K562 (cell line): ENCODE measurements at regions not wholly inside any gene's neighbourhood (a gene's known extent, or its start where the extent isn't known, plus 50 kb on each side); places are given as distances from the start of the nearest gene placed in this dataset.
A peak's percentile ranks its signal among the peaks of the same experiment; 100 is the strongest.

ENCODE experiments used
- ATAC-seq: fragments of 200-7000 bp; cut with Tn5 transposase; 3 replicates; pipeline ENCODE4 v1.9.1; 2020; ENCODE audit warnings: moderate library complexity
- BruUV-seq: library from RNA; stranded (reverse); fragments of 400-500 nt; replicated peaks from 2 replicates; lab custom pipeline; 2021; lab: Mats Ljungman, UMichigan
- CTCF ChIA-PET: fragments of 300-600 bp; formaldehyde crosslinking; extraction: SDS; loops from one replicate; lab custom pipeline; 2021; ENCODE audit warnings: low intra/inter-chr PET ratio; lab: Yijun Ruan, JAX
- POLR2A ChIA-PET: fragments of 300-600, 350-650 bp; sonication (Branson Sonifier 250); formaldehyde crosslinking; extraction: SDS; loops from one replicate; lab custom pipeline; 2021; ENCODE audit warnings: antibody characterized with exemption, inconsistent platforms; lab: Yijun Ruan, JAX
- DNase-seq, 4 experiments: peaks; one replicate each; pipeline versions ENCODE4 v3.0.0 to v3.0.0-alpha.2; 2011 to 2018; ENCODE audit warnings: low spot score in 3 of 4, mixed read lengths in 3 of 4; ENCODE audit errors: extremely low read depth in 1 of 4
- FAIRE-seq: peaks from 2 replicates; lab custom pipeline; 2011; peaks lifted over from hg19 to GRCh38; lab: Jason Lieb, UNC
- H2AFZ ChIP-seq: 2 replicates; pipeline ENCODE4 v1.6.0; 2011; ENCODE audit warnings: low read depth, low read length, control low read depth, inconsistent platforms
- H3K27ac ChIP-seq: fragments of 200-600 bp; 3 replicates; pipeline ENCODE4 v1.8.0; 2011; ENCODE audit warnings: low read depth, mild to moderate bottlenecking, control low read depth, inconsistent platforms, low read length, moderate library complexity, mixed read lengths; ENCODE audit errors: extremely low read depth
- H3K27me3 ChIP-seq, 2 experiments: fragments of 300-600 bp in 1 of 2; 2 replicates in 1 of 2; 3 replicates in 1 of 2; pipeline versions ENCODE4 v1.6.0 to v1.8.0; 2011; ENCODE audit warnings: inconsistent platforms in 2 of 2, low read length in 2 of 2, mild to moderate bottlenecking in 1 of 2, mixed read lengths in 1 of 2, moderate library complexity in 1 of 2; ENCODE audit not compliant: control insufficient read depth in 2 of 2, insufficient read depth in 2 of 2
- H3K36me3 ChIP-seq: fragments of 300-600 bp; 3 replicates; pipeline ENCODE4 v1.8.0; 2011; ENCODE audit warnings: mild to moderate bottlenecking, low read length, inconsistent platforms; ENCODE audit not compliant: control insufficient read depth, insufficient read depth
- H3K4me1 ChIP-seq, 2 experiments: fragments of 200-600 bp in 1 of 2; replicated peaks in 1 of 2; 2 replicates in 1 of 2; 3 replicates in 1 of 2; pipeline versions ENCODE4 v1.5.1 to v1.8.0; 2011; ENCODE audit warnings: inconsistent platforms in 2 of 2, low read length in 2 of 2, mild to moderate bottlenecking in 1 of 2, mixed read lengths in 1 of 2, moderate library complexity in 1 of 2; ENCODE audit not compliant: control insufficient read depth in 2 of 2, insufficient read depth in 2 of 2
- H3K4me2 ChIP-seq: 2 replicates; pipeline ENCODE4 v1.6.1; 2011; ENCODE audit warnings: low read length, control low read depth, inconsistent platforms, mixed read lengths; ENCODE audit not compliant: insufficient read depth
- H3K4me3 ChIP-seq: fragments of 200-600 bp; sonication (generic), shearing (Covaris generic); 2 replicates; pipeline ENCODE4 v1.5.1; 2016; ENCODE audit warnings: control low read depth, inconsistent platforms
- H3K79me2 ChIP-seq: fragments of 200-600 bp; 3 replicates; pipeline ENCODE4 v1.8.0; 2011; ENCODE audit warnings: low read length, inconsistent platforms; ENCODE audit not compliant: control insufficient read depth, insufficient read depth
- H3K9ac ChIP-seq, 2 experiments: 2 replicates each; pipeline versions ENCODE4 v1.6.0 to v1.6.1; 2011; ENCODE audit warnings: low read depth in 2 of 2, low read length in 2 of 2, control low read depth in 1 of 2, inconsistent platforms in 1 of 2, mild to moderate bottlenecking in 1 of 2, mixed read lengths in 1 of 2; ENCODE audit not compliant: insufficient read depth in 1 of 2
- H3K9me1 ChIP-seq: one replicate; pipeline ENCODE4 v1.6.0; 2011; ENCODE audit warnings: inconsistent platforms, mild to moderate bottlenecking, low read length, moderate library complexity; ENCODE audit not compliant: control insufficient read depth, insufficient read depth
- H3K9me3 ChIP-seq: replicated peaks from 2 replicates; pipeline ENCODE4 v1.5.1; 2011; ENCODE audit warnings: low read depth, low read length, inconsistent platforms; ENCODE audit not compliant: control insufficient read depth, insufficient read depth
- H4K20me1 ChIP-seq: replicated peaks from 2 replicates; pipeline ENCODE4 v1.6.1; 2011; ENCODE audit warnings: low read length, inconsistent platforms, mixed read lengths; ENCODE audit not compliant: control insufficient read depth, insufficient read depth
- EP400 ChIP-seq: fragments of 450-650 bp; IDR thresholded peaks from 2 replicates; pipeline ENCODE4 v1.6.1; 2017; ENCODE audit warnings: antibody characterized with exemption, mild to moderate bottlenecking, moderate library complexity
- WGBS: fragments of 100-300 bp; shearing (Covaris generic); methylation state at CpG from one replicate; pipeline ENCODE4 v1.1.6; 2016; ENCODE audit warnings: low coverage, mixed read lengths; ENCODE audit not compliant: insufficient coverage; ENCODE audit errors: missing lambda C conversion rate; 5-methylcytosine and 5-hydroxymethylcytosine counted together
- in situ Hi-C: fragments of 300-500 bp; cut with MboI; formaldehyde crosslinking; loops from 4 replicates; pipeline ENCODE4 v1.15.0; 2018; ENCODE audit warnings: inconsistent platforms, mixed read lengths
- intact Hi-C: fragments of 100-400 bp; cut with micrococcal nuclease; formaldehyde crosslinking; loops from 2 replicates; pipeline ENCODE4 v1.14.2; 2022
- TF ChIP-seq, protein P1 (sequence below), 2 experiments: fragments of 450-650 bp; IDR thresholded peaks; 2 replicates each; pipeline ENCODE4 v1.6.1; 2016

DNA sequence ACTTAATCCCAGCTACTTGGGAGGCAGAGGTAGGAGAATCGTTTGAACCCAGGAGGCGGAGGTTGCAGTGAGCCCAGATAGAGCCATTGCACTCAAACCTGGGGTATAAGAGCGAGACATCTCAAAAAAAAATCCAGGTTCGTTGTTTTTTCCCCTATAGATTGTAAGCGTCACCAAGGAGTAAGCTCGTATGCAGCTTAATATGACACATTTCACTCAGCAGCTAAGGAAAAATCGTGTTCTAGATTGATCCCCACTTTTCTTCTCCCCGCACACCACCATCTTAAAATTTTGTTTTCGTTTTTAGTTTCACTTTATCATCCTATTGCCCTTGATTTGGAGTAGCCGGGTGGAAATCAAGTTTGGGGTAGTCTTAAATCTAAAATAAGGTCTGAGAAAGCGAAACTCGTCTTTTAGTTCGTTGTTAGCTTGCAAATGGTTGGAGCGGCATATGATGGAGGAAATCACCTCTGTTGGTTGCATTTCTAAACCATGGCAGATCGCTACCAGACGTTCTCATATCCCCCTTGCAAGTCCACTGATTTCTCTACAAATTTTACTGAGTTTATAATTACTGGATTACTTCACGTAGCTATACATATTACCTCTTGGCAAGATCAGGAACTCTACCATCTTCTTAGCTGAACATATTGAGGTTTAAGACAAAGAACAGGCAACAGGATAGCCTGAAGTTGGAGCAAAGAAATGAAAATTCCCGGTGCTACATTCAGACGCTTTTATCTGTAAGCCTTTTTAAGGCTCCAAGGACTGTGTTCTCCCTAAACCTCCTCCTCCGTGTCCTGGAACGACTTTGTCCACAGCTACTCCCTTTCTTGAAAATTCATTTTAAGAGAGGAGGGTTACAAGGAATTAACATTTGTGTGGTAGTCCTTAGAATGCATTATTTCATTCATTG is 91.1 kb upstream of the BTN3A2 start:
- H3K4me1 ChIP-seq = peaks cover 0 to 3% of the 10 kb centered on the region in 2 experiments; a peak in 1 of 5 replicates
- no peak overlapping the region for H3K27ac ChIP-seq
- no peaks in the 10 kb centered on the region for H4K20me1 ChIP-seq
- DNase-seq (no peak), ATAC-seq (no peak), FAIRE-seq (no peak)
- H3K27me3 ChIP-seq = no peaks in the 10 kb centered on the region
- no peaks in the 10 kb centered on the region for H3K79me2 ChIP-seq
- H3K36me3 ChIP-seq = 0 out of 3 replicates have a peak, but pooled peaks cover 3% of the 10 kb centered on the region
- no peak overlapping the region for H3K4me3 ChIP-seq
- no peaks in the 10 kb centered on the region for H3K9me1 ChIP-seq
- no TSS peak for BruUV-seq
- ChIA-PET CTCF (no interaction called here), POLR2A (interaction anchor here (1.0 to 7.2 kb wide), 9 partner anchors 10 to 150 kb away, joined by 3 to 57 read pairs (median 5); a partner anchor contains a TSS)
- in situ Hi-C loops = no loop called here
- 66% methylated on average over 21 of the region's 21 CpGs for whole genome bisulfite sequencing
- intact Hi-C loops = no loop called here
- peak overlapping the region; percentile 58 for H2AFZ ChIP-seq
- no peak overlapping the region for H3K9ac ChIP-seq
- H3K9me3 ChIP-seq = peaks cover 4% of the 10 kb centered on the region; the same call in 1 of the 2 replicates
- peak overlapping the region; percentile 10; the same call in 1 of the 2 replicates for H3K4me2 ChIP-seq
- TF ChIP-seq EP400 = no peak
- TF ChIP-seq, protein P1, sequence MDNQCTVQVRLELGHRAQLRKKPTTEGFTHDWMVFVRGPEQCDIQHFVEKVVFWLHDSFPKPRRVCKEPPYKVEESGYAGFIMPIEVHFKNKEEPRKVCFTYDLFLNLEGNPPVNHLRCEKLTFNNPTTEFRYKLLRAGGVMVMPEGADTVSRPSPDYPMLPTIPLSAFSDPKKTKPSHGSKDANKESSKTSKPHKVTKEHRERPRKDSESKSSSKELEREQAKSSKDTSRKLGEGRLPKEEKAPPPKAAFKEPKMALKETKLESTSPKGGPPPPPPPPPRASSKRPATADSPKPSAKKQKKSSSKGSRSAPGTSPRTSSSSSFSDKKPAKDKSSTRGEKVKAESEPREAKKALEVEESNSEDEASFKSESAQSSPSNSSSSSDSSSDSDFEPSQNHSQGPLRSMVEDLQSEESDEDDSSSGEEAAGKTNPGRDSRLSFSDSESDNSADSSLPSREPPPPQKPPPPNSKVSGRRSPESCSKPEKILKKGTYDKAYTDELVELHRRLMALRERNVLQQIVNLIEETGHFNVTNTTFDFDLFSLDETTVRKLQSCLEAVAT (IDR thresholded peaks at IDR 0.05) = 0 out of 4 replicates have a peak, but pooled peaks of 1 of the 2 experiments have one; percentile 15
- TF ChIP-seq, all 486 proteins: peak for 1
